Trophoblast cell (in vitro differentiated cells and primary cell): ENCODE measurements at regions not wholly inside any gene's neighbourhood (a gene's known extent, or its start where the extent isn't known, plus 50 kb on each side); places are given as distances from the start of the nearest gene placed in this dataset.

ENCODE experiments used
- DNase-seq, 2 donors: peaks; one replicate each; pipeline ENCODE4 v3.0.0-alpha.2; 2016
- H2AFZ ChIP-seq: 2 replicates; pipeline ENCODE4 v1.6.1; 2013; ENCODE audit warnings: low read length, moderate library complexity, mild to moderate bottlenecking; ENCODE audit not compliant: insufficient read depth, poor library complexity
- H2AK5ac ChIP-seq: 2 replicates; pipeline ENCODE4 v1.6.1; 2013; ENCODE audit warnings: mild to moderate bottlenecking, low read length
- H2BK120ac ChIP-seq: 2 replicates; pipeline ENCODE4 v1.6.1; 2013; ENCODE audit warnings: low read length, mild to moderate bottlenecking, moderate library complexity; ENCODE audit not compliant: insufficient read depth, poor library complexity
- H2BK12ac ChIP-seq: 2 replicates; pipeline ENCODE4 v1.6.1; 2013; ENCODE audit warnings: mild to moderate bottlenecking, low read length, moderate library complexity
- H2BK5ac ChIP-seq: 2 replicates; pipeline ENCODE4 v1.6.1; 2013; ENCODE audit warnings: low read length, low read depth, moderate library complexity, mild to moderate bottlenecking; ENCODE audit not compliant: poor library complexity
- H3K14ac ChIP-seq: 2 replicates; pipeline ENCODE4 v1.6.1; 2013; ENCODE audit warnings: mild to moderate bottlenecking, low read length
- H3K18ac ChIP-seq: 2 replicates; pipeline ENCODE4 v1.6.1; 2013; ENCODE audit warnings: mild to moderate bottlenecking, low read length
- H3K23ac ChIP-seq: 2 replicates; pipeline ENCODE4 v1.6.1; 2013; ENCODE audit warnings: low read length
- H3K27ac ChIP-seq: 2 replicates; pipeline ENCODE4 v1.5.1; 2013; ENCODE audit warnings: low read depth, mild to moderate bottlenecking, inconsistent platforms, low read length, moderate library complexity
- H3K27me3 ChIP-seq: 2 replicates; pipeline ENCODE4 v1.6.1; 2013; ENCODE audit warnings: inconsistent platforms, mild to moderate bottlenecking, low read length, moderate library complexity; ENCODE audit not compliant: insufficient read depth
- H3K36me3 ChIP-seq, 2 experiments: 1 replicate in 1 of 2; 2 replicates in 1 of 2; pipeline ENCODE4 v1.6.1; 2013; ENCODE audit warnings: low read length in 2 of 2, mild to moderate bottlenecking in 2 of 2, moderate library complexity in 1 of 2; ENCODE audit not compliant: insufficient read depth in 2 of 2, control insufficient read depth in 1 of 2
- H3K4ac ChIP-seq: 2 replicates; pipeline ENCODE4 v1.6.1; 2013; ENCODE audit warnings: low read depth, mild to moderate bottlenecking, low read length, moderate library complexity
- H3K4me1 ChIP-seq, 2 experiments: 1 replicate in 1 of 2; 2 replicates in 1 of 2; pipeline ENCODE4 v1.6.1; 2013; ENCODE audit warnings: low read length in 2 of 2, mild to moderate bottlenecking in 2 of 2, moderate library complexity in 1 of 2; ENCODE audit not compliant: insufficient read depth in 2 of 2, control insufficient read depth in 1 of 2
- H3K4me2 ChIP-seq: 2 replicates; pipeline ENCODE4 v1.6.1; 2013; ENCODE audit warnings: inconsistent platforms, mild to moderate bottlenecking, low read length, moderate library complexity
- H3K4me3 ChIP-seq: 2 replicates; pipeline ENCODE4 v1.5.1; 2013; ENCODE audit warnings: mild to moderate bottlenecking, low read depth, low read length, inconsistent platforms
- H3K79me1 ChIP-seq: one replicate; pipeline ENCODE4 v1.6.1; 2013; ENCODE audit warnings: low read length
- H3K79me2 ChIP-seq: 2 replicates; pipeline ENCODE4 v1.6.1; 2013; ENCODE audit warnings: low read length, mild to moderate bottlenecking; ENCODE audit not compliant: control insufficient read depth, insufficient read depth, poor library complexity
- H3K9ac ChIP-seq: 2 replicates; pipeline ENCODE4 v1.6.1; 2013; ENCODE audit warnings: mild to moderate bottlenecking, low read length
- H3K9me3 ChIP-seq: 2 replicates; pipeline ENCODE4 v1.6.1; 2013; ENCODE audit warnings: low read depth, mild to moderate bottlenecking, control low read depth, inconsistent platforms, low read length; ENCODE audit not compliant: insufficient read depth
- H4K12ac ChIP-seq: 2 replicates; pipeline ENCODE4 v1.6.1; 2013; ENCODE audit warnings: low read depth, mild to moderate bottlenecking, low read length, moderate library complexity
- H4K8ac ChIP-seq: 2 replicates; pipeline ENCODE4 v1.6.1; 2013; ENCODE audit warnings: low read depth, mild to moderate bottlenecking, low read length, moderate library complexity
- H4K91ac ChIP-seq: one replicate; pipeline ENCODE4 v1.6.1; 2013; ENCODE audit warnings: low read depth, mild to moderate bottlenecking, low read length, moderate library complexity
- WGBS: extraction: QIAGEN DNeasy Blood & Tissue Kit; methylation state at CpG from one replicate; pipeline ENCODE4 v1.1.7; 2013; ENCODE audit warnings: missing lambda C conversion rate; ENCODE audit not compliant: insufficient read length, insufficient coverage; ENCODE audit errors: extremely low coverage; 5-methylcytosine and 5-hydroxymethylcytosine counted together

GRCh38 chr6:41455410-41455809, 90.8 kb upstream of the FOXP4 start:
- no peaks in the 10 kb centered on the region for H3K79me1 ChIP-seq
- H3K27me3 ChIP-seq: no peaks in the 10 kb centered on the region
- H3K9ac ChIP-seq: no peak overlapping the region
- no peak overlapping the region for H3K4ac ChIP-seq
- no peak overlapping the region for H2BK5ac ChIP-seq
- no peak overlapping the region for H3K27ac ChIP-seq
- H3K23ac ChIP-seq: no peak overlapping the region
- peaks cover 2% of the 10 kb centered on the region for H3K9me3 ChIP-seq
- DNase-seq: no peak
- no peak overlapping the region for H3K14ac ChIP-seq
- no CpG with 5 or more reads among the region's 2 CpGs for WGBS
- H3K4me3 ChIP-seq: no peak overlapping the region
- no peak overlapping the region for H2BK12ac ChIP-seq
- no peak overlapping the region for H3K4me2 ChIP-seq
- peaks cover 4 to 12% of the 10 kb centered on the region in 2 experiments for H3K4me1 ChIP-seq
- H3K79me2 ChIP-seq: no peaks in the 10 kb centered on the region
- H4K91ac ChIP-seq: no peak overlapping the region
- no peak overlapping the region for H3K18ac ChIP-seq
- H2AFZ ChIP-seq: no peak overlapping the region
- H3K36me3 ChIP-seq: no peaks in the 10 kb centered on the region
- no peak overlapping the region for H2AK5ac ChIP-seq
- H4K12ac ChIP-seq: no peak overlapping the region
- no peak overlapping the region for H4K8ac ChIP-seq
- no peak overlapping the region for H2BK120ac ChIP-seq

GRCh38 chr6:41455818-41456217, 90.4 kb upstream of the FOXP4 start:
- H3K4me3 ChIP-seq: no peak overlapping the region
- no peaks in the 10 kb centered on the region for H3K36me3 ChIP-seq
- no peak overlapping the region for H3K14ac ChIP-seq
- no peak overlapping the region for H3K23ac ChIP-seq
- no peak overlapping the region for H2BK5ac ChIP-seq
- WGBS: no CpG with 5 or more reads among the region's 4 CpGs
- H3K18ac ChIP-seq: no peak overlapping the region
- H3K9me3 ChIP-seq: peaks cover 2% of the 10 kb centered on the region
- H3K27ac ChIP-seq: no peak overlapping the region
- H3K4ac ChIP-seq: no peak overlapping the region
- H2BK12ac ChIP-seq: no peak overlapping the region
- no peak overlapping the region for H2AFZ ChIP-seq
- H3K27me3 ChIP-seq: no peaks in the 10 kb centered on the region
- H4K8ac ChIP-seq: no peak overlapping the region
- H2AK5ac ChIP-seq: no peak overlapping the region
- peak in 1 of 2 donors; percentile 23 for DNase-seq
- H3K4me2 ChIP-seq: no peak overlapping the region
- H2BK120ac ChIP-seq: no peak overlapping the region
- no peaks in the 10 kb centered on the region for H3K79me1 ChIP-seq
- H4K12ac ChIP-seq: no peak overlapping the region
- no peaks in the 10 kb centered on the region for H3K79me2 ChIP-seq
- H3K9ac ChIP-seq: no peak overlapping the region
- H3K4me1 ChIP-seq: peaks cover 4 to 12% of the 10 kb centered on the region in 2 experiments
- H4K91ac ChIP-seq: no peak overlapping the region

- Histone ChIP-seq H3K23ac (no peak overlapping the region), H2BK120ac (no peak overlapping the region), H3K27ac (no peak overlapping the region), H3K4me2 (no peak overlapping the region), H3K36me3 (no peaks in the 10 kb centered on the region), H3K9me3 (peaks cover 2% of the 10 kb centered on the region), H3K18ac (no peak overlapping the region), H3K79me2 (no peaks in the 10 kb centered on the region), H2AK5ac (no peak overlapping the region), H3K4me1 (peaks cover 4 to 12% of the 10 kb centered on the region in 2 experiments), H3K4me3 (no peak overlapping the region), H2BK5ac (no peak overlapping the region), H2AFZ (no peak overlapping the region), H2BK12ac (no peak overlapping the region), H4K8ac (no peak overlapping the region), H3K14ac (no peak overlapping the region), H3K4ac (no peak overlapping the region), H3K79me1 (no peaks in the 10 kb centered on the region), H3K9ac (no peak overlapping the region), H4K12ac (no peak overlapping the region), H3K27me3 (no peaks in the 10 kb centered on the region), H4K91ac (no peak overlapping the region)
- no peak for DNase-seq
- no CpG with 5 or more reads among the region's 8 CpGs for WGBS
These were observed 88.9 kb upstream of the FOXP4 start for GRCh38 chr6:41457303-41457670.

- H2AK5ac ChIP-seq: no peak overlapping the region
- DNase-seq: no peak
- H2BK120ac ChIP-seq: no peak overlapping the region
- H3K27ac ChIP-seq: no peak overlapping the region
- H2AFZ ChIP-seq: no peak overlapping the region
- WGBS: no CpG with 5 or more reads among the region's 2 CpGs
- peaks cover 2% of the 10 kb centered on the region for H3K9me3 ChIP-seq
- H3K36me3 ChIP-seq: no peaks in the 10 kb centered on the region
- H4K8ac ChIP-seq: no peak overlapping the region
- no peak overlapping the region for H3K18ac ChIP-seq
- H3K4me2 ChIP-seq: no peak overlapping the region
- no peaks in the 10 kb centered on the region for H3K79me1 ChIP-seq
- H3K4ac ChIP-seq: no peak overlapping the region
- H3K4me3 ChIP-seq: no peak overlapping the region
- no peak overlapping the region for H3K14ac ChIP-seq
- H3K4me1 ChIP-seq: peaks cover 4 to 12% of the 10 kb centered on the region in 2 experiments
- no peak overlapping the region for H4K91ac ChIP-seq
- H2BK5ac ChIP-seq: no peak overlapping the region
- no peak overlapping the region for H2BK12ac ChIP-seq
- H4K12ac ChIP-seq: no peak overlapping the region
- H3K23ac ChIP-seq: no peak overlapping the region
- H3K9ac ChIP-seq: no peak overlapping the region
- no peaks in the 10 kb centered on the region for H3K79me2 ChIP-seq
- no peaks in the 10 kb centered on the region for H3K27me3 ChIP-seq
These were observed 86.4 kb upstream of the FOXP4 start for GRCh38 chr6:41459738-41460137.
